Type B pancreatic cell (in vitro differentiated cells): ENCODE measurements at regions not wholly inside any gene's neighbourhood (a gene's known extent, or its start where the extent isn't known, plus 50 kb on each side); places are given as distances from the start of the nearest gene placed in this dataset.

Source experiments
- DNase-seq: peaks from one replicate; pipeline ENCODE4 v3.0.0; 2021; ENCODE audit warnings: mixed read lengths; ENCODE audit not compliant: unreplicated experiment; ENCODE audit errors: extremely low spot score
- H3K27ac Mint-ChIP-seq: 2 replicates; pipeline ENCODE4 v1.8.0; 2021; ENCODE audit warnings: mild to moderate bottlenecking, mixed read lengths
- H3K27me3 Mint-ChIP-seq: 2 replicates; pipeline ENCODE4 v1.8.0; 2021; ENCODE audit warnings: mixed read lengths
- H3K36me3 Mint-ChIP-seq: 2 replicates; pipeline ENCODE4 v1.8.0; 2021; ENCODE audit warnings: mixed read lengths
- H3K4me1 Mint-ChIP-seq: one replicate; pipeline ENCODE4 v1.8.0; 2021; ENCODE audit warnings: mixed read lengths; ENCODE audit not compliant: unreplicated experiment
- H3K4me3 Mint-ChIP-seq: 2 replicates; pipeline ENCODE4 v1.8.0; 2021; ENCODE audit warnings: mild to moderate bottlenecking, mixed read lengths
- H3K9me3 Mint-ChIP-seq: 2 replicates; pipeline ENCODE4 v1.8.0; 2021; ENCODE audit warnings: mixed read lengths
- CTCF ChIP-seq: fragments of 200-600 bp; sonication (generic); conservative IDR thresholded peaks from 2 replicates; pipeline ENCODE4 v1.5.0; 2021; ENCODE audit warnings: antibody characterized with exemption, mild to moderate bottlenecking

GRCh38 chr12:85680881-85681280, 155.3 kb downstream of the RASSF9 start:
- no peaks in the 10 kb centered on the region for H3K36me3 Mint-ChIP-seq
- no peaks in the 10 kb centered on the region for H3K9me3 Mint-ChIP-seq
- no peak overlapping the region for H3K27ac Mint-ChIP-seq
- no peaks in the 10 kb centered on the region for H3K27me3 Mint-ChIP-seq
- no peaks in the 10 kb centered on the region for H3K4me1 Mint-ChIP-seq
- H3K4me3 Mint-ChIP-seq = no peak overlapping the region
- no peak for DNase-seq
- TF ChIP-seq CTCF = no peak

DNA sequence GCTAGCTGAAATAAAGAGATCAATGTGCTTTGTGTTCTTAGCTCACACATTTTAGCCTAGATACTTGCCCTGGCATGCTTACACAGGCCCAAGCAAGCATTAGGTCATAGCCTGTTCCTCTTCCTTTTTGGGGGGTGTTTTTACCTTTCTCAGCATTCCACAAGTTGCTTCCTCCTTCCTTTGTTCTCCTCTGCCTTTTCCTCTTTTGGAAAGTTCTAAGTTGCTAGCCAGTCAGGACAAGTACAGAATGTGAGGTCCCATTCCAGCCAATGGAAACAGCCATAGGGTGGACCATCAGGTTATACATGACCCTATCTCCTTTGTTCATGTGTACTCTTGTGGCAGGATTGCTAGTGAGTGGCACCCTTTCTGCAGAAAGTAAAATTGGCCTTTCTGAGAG, 154.9 kb downstream of the RASSF9 start:
- H3K27me3 Mint-ChIP-seq = no peaks in the 10 kb centered on the region
- no peak overlapping the region for H3K4me3 Mint-ChIP-seq
- H3K4me1 Mint-ChIP-seq = no peaks in the 10 kb centered on the region
- H3K36me3 Mint-ChIP-seq = no peaks in the 10 kb centered on the region
- no peaks in the 10 kb centered on the region for H3K9me3 Mint-ChIP-seq
- TF ChIP-seq CTCF = no peak
- no peak for DNase-seq
- H3K27ac Mint-ChIP-seq = no peak overlapping the region

DNA sequence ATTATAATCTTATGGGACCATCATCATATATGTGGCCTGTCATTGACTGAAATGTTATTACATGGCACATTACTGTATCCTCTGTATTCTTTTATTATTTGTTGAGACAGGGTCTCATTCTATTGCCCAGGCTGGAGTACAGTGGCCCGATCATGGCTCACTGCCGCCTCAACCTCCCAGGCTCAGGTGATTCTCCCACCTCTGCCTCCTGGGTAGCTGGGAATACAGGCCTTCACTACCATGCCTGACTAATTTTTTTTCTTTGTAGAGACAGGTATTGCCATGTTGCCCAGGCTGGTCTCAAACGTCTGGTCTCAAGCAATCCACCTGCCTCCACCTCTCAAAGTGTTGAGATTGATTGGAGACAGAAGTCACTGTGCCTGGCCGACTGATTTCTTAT, 153.2 kb downstream of the RASSF9 start:
- no peaks in the 10 kb centered on the region for H3K36me3 Mint-ChIP-seq
- H3K9me3 Mint-ChIP-seq = no peaks in the 10 kb centered on the region
- no peaks in the 10 kb centered on the region for H3K27me3 Mint-ChIP-seq
- no peaks in the 10 kb centered on the region for H3K4me1 Mint-ChIP-seq
- no peak for TF ChIP-seq CTCF
- DNase-seq = no peak
- no peak overlapping the region for H3K4me3 Mint-ChIP-seq
- no peak overlapping the region for H3K27ac Mint-ChIP-seq

- no peak for DNase-seq
- TF ChIP-seq CTCF = no peak
- Mint-ChIP-seq H3K9me3 (no peaks in the 10 kb centered on the region), H3K4me3 (no peak overlapping the region), H3K4me1 (peaks cover 5% of the 10 kb centered on the region), H3K27ac (no peak overlapping the region), H3K27me3 (no peaks in the 10 kb centered on the region), H3K36me3 (no peaks in the 10 kb centered on the region)
Measured at GRCh38 chr12:85688837-85689236, 147.4 kb downstream of the RASSF9 start.

DNA sequence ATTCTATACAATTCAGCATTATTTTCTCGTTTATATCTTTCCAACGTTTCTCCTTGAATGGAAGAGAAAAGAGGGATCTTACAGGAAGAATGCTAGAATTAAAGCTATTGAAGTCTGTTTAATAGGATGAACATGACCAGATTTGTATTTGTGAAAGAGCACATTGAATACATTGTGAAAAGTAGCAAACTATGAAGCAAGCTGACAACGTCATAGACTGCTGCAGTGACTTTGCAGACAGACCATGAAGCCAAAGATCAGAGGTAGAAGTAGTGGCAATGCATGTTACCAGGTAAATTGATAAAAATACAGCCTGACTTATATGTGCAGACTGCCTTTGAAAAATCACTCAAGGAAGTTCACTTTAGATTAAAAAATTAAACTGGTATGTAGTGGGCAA, 146.1 kb downstream of the RASSF9 start:
- H3K9me3 Mint-ChIP-seq = no peaks in the 10 kb centered on the region
- no peak for DNase-seq
- TF ChIP-seq CTCF = no peak
- H3K4me1 Mint-ChIP-seq = peaks cover 5% of the 10 kb centered on the region
- no peaks in the 10 kb centered on the region for H3K27me3 Mint-ChIP-seq
- H3K36me3 Mint-ChIP-seq = no peaks in the 10 kb centered on the region
- H3K27ac Mint-ChIP-seq = no peak overlapping the region
- H3K4me3 Mint-ChIP-seq = no peak overlapping the region

DNA sequence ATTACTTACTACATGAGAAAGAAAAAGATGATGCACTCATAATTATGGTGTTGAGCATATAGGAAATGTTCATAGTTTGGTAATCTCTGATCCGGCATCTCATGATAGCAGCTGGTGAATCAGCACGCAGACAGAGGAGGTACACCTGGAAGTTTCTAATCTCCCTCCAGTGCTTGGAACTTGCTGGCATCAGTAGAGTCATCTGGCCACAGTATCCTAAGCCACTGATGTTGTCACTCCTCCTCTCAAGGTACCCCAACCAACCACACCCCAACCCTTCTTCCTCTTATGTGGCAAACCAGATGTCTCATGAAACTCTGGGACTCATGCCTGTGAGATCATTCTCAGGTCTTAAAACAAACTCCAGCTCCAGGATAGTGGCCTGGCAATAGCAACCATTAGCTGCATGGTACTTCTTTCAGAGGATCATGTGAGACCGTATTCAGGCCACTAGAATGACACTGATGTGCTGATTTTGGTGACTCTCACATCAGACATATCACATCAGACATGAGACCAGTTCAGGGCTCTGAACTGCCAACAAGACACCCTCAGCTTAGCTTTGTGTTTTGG, 143.0 kb downstream of the RASSF9 start:
- Mint-ChIP-seq H3K27ac (no peak overlapping the region), H3K4me1 (peaks cover 5% of the 10 kb centered on the region), H3K27me3 (no peaks in the 10 kb centered on the region), H3K4me3 (no peak overlapping the region), H3K9me3 (no peaks in the 10 kb centered on the region), H3K36me3 (no peaks in the 10 kb centered on the region)
- TF ChIP-seq CTCF = no peak
- DNase-seq = no peak
